ENCODE measurements at regions not wholly inside any gene's neighbourhood (a gene's known extent, or its start where the extent isn't known, plus 50 kb on each side); places are given as distances from the start of the nearest gene placed in this dataset.
A peak's percentile ranks its signal among the peaks of the same experiment; 100 is the strongest.
"Not testable (repeated sequence)": the region's sequence is repeated elsewhere in the genome, so short reads cannot be mapped to it uniquely, and the experiment has no call there.

DNA sequence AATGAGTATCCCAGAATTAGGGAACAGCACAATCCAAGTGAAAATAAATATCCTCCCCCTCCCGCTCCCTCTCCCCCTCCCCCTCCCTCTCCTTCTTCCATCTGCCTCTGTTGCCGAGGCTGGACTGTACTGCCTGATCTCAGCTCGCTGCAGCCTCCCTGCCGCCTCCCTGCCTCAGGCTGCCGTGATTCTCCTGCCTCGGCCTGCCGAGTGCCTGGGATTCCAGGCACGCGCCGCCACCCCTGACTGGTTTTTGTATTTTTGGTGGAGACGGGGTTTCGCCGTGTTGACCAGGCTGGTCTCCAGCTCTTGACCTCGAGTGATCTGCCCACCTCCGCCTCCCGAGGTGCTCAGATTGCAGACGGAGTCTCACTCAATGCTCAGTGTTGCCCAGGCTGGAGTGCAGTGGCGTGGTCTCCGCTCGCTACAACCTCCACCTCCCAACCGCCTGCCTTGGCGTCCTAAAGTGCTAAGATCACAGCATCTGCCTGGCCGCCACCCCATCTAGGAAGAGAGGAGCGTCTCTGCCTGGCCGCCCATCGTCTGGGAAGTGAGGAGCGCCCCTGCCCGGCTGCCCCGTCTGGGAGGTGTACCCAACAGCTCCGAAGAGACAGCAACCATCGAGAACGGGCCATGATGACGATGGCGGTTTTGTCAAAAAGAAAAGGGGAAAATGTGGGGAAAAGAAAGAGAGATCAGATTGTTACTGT is 178.9 kb upstream of the IPO5 start:
- H3K9me3 Mint-ChIP-seq = peaks cover 0 to 15% (median 2%) of the 10 kb centered on the region in 7 donors
- H3K36me3 Mint-ChIP-seq; H3K27me3 ChIP-seq (ENCODE audit: control insufficient read depth, insufficient read depth, low read length); H3K9me3 ChIP-seq (ENCODE audit: control insufficient read depth in 2 of 2, low read length in 2 of 2); H3K27ac ChIP-seq (ENCODE audit: insufficient read depth, low read length, poor library complexity, severe bottlenecking); DNase-seq; ATAC-seq (ENCODE audit: low read depth in 2 of 2); H3K4me3 ChIP-seq (ENCODE audit: low read depth, low read length); H3K27me3 Mint-ChIP-seq; H3K4me1 ChIP-seq (ENCODE audit: control insufficient read depth, insufficient read depth, low read length, poor library complexity, severe bottlenecking); H3K4me1 Mint-ChIP-seq; H3K36me3 ChIP-seq (ENCODE audit: control insufficient read depth, insufficient read depth, low read length); H3K4me3 Mint-ChIP-seq; H3K27ac Mint-ChIP-seq: not testable (repeated sequence)

DNA sequence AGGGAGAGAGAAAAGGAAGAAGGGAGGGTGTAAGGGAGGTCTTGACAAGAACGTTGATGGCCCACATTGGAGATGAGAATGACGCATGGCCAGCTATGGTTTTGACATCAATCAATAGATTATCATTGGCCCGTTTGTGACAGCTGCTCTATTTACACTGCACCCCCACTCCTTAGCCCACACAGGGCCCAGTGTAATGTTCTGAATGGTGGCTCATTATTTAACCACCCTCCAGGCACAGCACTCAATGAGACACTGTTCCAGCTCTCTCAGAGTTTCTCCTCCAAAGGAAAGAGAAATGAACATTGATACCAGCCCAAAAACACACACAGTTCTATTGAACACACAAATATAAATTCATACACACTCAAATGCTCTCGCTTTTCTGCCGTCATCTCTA is 173.0 kb upstream of the IPO5 start:
- Histone ChIP-seq H3K4me1 (ENCODE audit: control insufficient read depth, insufficient read depth, low read length, poor library complexity, severe bottlenecking) (no peaks in the 10 kb centered on the region), H3K27me3 (ENCODE audit: control insufficient read depth, insufficient read depth, low read length) (no peaks in the 10 kb centered on the region), H3K4me3 (ENCODE audit: low read depth, low read length) (no peak overlapping the region), H3K36me3 (ENCODE audit: control insufficient read depth, insufficient read depth, low read length) (no peaks in the 10 kb centered on the region), H3K27ac (ENCODE audit: insufficient read depth, low read length, poor library complexity, severe bottlenecking) (no peak overlapping the region), H3K9me3 (ENCODE audit: control insufficient read depth in 2 of 2, low read length in 2 of 2) (no peaks in the 10 kb centered on the region)
- DNase-seq = no peak
- peaks cover 0 to 15% (median 4%) of the 10 kb centered on the region in 7 donors for H3K9me3 Mint-ChIP-seq
- no peaks in the 10 kb centered on the region for H3K36me3 Mint-ChIP-seq
- no peak for ATAC-seq (ENCODE audit: low read depth in 2 of 2)
- H3K27ac Mint-ChIP-seq = no peak overlapping the region
- no peaks in the 10 kb centered on the region for H3K4me1 Mint-ChIP-seq
- H3K27me3 Mint-ChIP-seq = peaks cover 4% of the 10 kb centered on the region
- no peak overlapping the region for H3K4me3 Mint-ChIP-seq

DNA sequence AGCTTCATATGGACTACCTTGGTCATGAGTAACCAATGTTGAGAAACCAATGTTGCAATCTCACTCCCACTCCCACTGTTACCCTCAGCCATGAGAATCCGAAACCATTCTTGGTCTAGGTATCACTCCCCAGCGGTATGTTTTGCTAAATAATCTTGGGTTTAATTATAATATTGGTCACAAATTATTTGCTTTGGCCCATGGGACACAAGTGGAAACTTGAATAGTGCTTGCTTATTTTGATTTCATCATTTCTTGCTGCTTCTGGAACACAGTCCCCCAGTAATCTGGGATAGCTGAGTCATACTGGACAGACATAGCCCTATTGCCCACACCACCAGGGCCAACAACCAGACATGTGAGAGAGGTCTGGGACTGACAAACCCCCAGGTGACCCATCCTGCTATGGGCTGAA is 171.6 kb upstream of the IPO5 start:
- Histone ChIP-seq H3K27me3 (ENCODE audit: control insufficient read depth, insufficient read depth, low read length) (no peaks in the 10 kb centered on the region), H3K4me3 (ENCODE audit: low read depth, low read length) (no peak overlapping the region), H3K4me1 (ENCODE audit: control insufficient read depth, insufficient read depth, low read length, poor library complexity, severe bottlenecking) (no peaks in the 10 kb centered on the region), H3K9me3 (ENCODE audit: control insufficient read depth in 2 of 2, low read length in 2 of 2) (no peaks in the 10 kb centered on the region), H3K27ac (ENCODE audit: insufficient read depth, low read length, poor library complexity, severe bottlenecking) (no peak overlapping the region), H3K36me3 (ENCODE audit: control insufficient read depth, insufficient read depth, low read length) (no peaks in the 10 kb centered on the region)
- no peak for DNase-seq
- H3K27ac Mint-ChIP-seq = no peak overlapping the region
- ATAC-seq (ENCODE audit: low read depth in 2 of 2) = no peak
- no peak overlapping the region for H3K4me3 Mint-ChIP-seq
- H3K9me3 Mint-ChIP-seq = peaks cover 0 to 11% (median 4%) of the 10 kb centered on the region in 7 donors
- H3K4me1 Mint-ChIP-seq = no peaks in the 10 kb centered on the region
- peaks cover 8% of the 10 kb centered on the region for H3K27me3 Mint-ChIP-seq
- no peaks in the 10 kb centered on the region for H3K36me3 Mint-ChIP-seq

DNA sequence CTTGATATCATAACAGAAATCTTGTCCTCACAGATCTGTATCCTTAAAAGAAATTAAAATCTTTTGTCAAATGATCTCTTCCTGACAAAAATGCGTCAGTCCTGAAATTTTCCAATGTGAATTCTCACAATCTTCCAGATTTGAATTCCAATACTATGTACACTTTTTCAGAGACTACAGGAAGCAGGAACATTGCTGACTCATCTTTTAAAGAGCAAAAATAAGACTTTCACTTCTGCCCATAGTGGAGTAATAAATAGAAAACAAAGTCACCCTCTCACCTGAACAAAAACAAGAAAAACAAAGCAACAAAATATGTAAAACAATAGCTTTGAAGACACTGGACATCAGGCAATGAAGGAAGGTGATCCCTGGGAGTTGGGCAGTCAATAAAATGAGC is 167.0 kb upstream of the IPO5 start:
- Histone ChIP-seq H3K27ac (ENCODE audit: insufficient read depth, low read length, poor library complexity, severe bottlenecking) (no peak overlapping the region), H3K4me3 (ENCODE audit: low read depth, low read length) (no peak overlapping the region), H3K27me3 (ENCODE audit: control insufficient read depth, insufficient read depth, low read length) (no peaks in the 10 kb centered on the region), H3K9me3 (ENCODE audit: control insufficient read depth in 2 of 2, low read length in 2 of 2) (peaks cover 0 to 2% of the 10 kb centered on the region in 2 experiments), H3K4me1 (ENCODE audit: control insufficient read depth, insufficient read depth, low read length, poor library complexity, severe bottlenecking) (no peaks in the 10 kb centered on the region), H3K36me3 (ENCODE audit: control insufficient read depth, insufficient read depth, low read length) (no peaks in the 10 kb centered on the region)
- no peaks in the 10 kb centered on the region for H3K4me1 Mint-ChIP-seq
- H3K27me3 Mint-ChIP-seq = peaks cover 4% of the 10 kb centered on the region
- no peak for DNase-seq
- ATAC-seq (ENCODE audit: low read depth in 2 of 2) = no peak
- peaks cover 2 to 25% (median 4%) of the 10 kb centered on the region in 7 donors for H3K9me3 Mint-ChIP-seq
- H3K4me3 Mint-ChIP-seq = no peak overlapping the region
- H3K27ac Mint-ChIP-seq = peak overlapping the region in 1 of 3 donors; percentile 9
- no peaks in the 10 kb centered on the region for H3K36me3 Mint-ChIP-seq

DNA sequence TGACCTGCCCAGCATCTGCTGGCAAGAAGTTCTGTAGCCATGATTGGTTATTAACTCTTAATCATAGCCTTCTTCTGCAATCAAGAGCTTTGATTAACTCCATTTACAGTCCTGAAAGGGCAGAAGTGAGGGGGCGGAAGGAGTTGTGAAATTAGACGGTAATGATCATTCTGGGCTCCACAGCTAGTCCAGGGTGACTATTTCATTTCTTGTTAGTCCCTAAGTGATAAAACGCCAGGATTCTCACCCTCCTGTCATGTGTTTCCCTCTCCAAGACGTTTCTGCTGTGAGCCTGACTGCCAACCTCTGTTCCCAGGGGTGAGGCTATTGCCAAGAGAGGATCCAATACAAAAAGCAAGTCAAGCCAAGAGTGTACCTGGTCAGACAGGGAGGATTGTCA is 155.9 kb upstream of the IPO5 start:
- Mint-ChIP-seq H3K9me3 (peaks cover 0 to 35% (median 14%) of the 10 kb centered on the region in 7 donors), H3K27ac (no peak overlapping the region), H3K36me3 (no peaks in the 10 kb centered on the region), H3K27me3 (no peaks in the 10 kb centered on the region), H3K4me3 (no peak overlapping the region), H3K4me1 (no peaks in the 10 kb centered on the region)
- Histone ChIP-seq H3K36me3 (ENCODE audit: control insufficient read depth, insufficient read depth, low read length) (no peaks in the 10 kb centered on the region), H3K27me3 (ENCODE audit: control insufficient read depth, insufficient read depth, low read length) (peaks cover 2% of the 10 kb centered on the region), H3K27ac (ENCODE audit: insufficient read depth, low read length, poor library complexity, severe bottlenecking) (no peak overlapping the region), H3K4me1 (ENCODE audit: control insufficient read depth, insufficient read depth, low read length, poor library complexity, severe bottlenecking) (no peaks in the 10 kb centered on the region), H3K4me3 (ENCODE audit: low read depth, low read length) (no peak overlapping the region), H3K9me3 (ENCODE audit: control insufficient read depth in 2 of 2, low read length in 2 of 2) (peaks cover 0 to 19% of the 10 kb centered on the region in 2 experiments)
- DNase-seq (no peak), ATAC-seq (ENCODE audit: low read depth in 2 of 2) (no peak)

DNA sequence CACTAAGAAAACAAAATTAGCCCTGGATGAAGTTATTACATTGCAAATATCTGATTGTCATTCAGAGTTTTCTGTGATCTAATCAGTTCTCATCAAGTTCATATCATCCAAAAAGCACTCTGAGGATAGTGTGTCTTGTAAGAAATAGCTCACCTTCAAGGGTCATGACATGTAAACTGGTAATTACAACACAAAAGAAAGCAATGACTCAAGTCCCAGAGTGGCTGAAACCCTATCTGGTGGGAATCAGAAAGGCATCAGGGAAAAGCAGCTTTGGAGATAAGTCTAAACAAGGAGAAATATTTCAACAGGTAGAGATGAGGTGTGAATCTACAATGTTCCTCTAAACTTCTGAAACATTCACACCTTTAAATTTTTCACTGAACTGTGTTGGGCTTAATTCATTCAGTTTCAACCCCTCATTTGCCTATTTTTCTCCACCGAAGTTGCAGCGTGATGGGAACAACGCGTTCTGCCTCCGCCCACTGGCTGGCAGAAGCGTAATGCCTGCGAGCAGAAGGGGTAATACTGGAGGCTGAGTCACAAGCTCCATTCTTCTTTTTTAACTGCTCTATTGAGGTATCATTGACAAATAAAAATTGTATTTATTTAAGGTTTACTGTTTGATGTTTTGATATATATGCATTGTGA is 155.2 kb upstream of the IPO5 start:
- no peaks in the 10 kb centered on the region for H3K4me1 Mint-ChIP-seq
- peaks cover 2% of the 10 kb centered on the region for H3K27me3 ChIP-seq (ENCODE audit: control insufficient read depth, insufficient read depth, low read length)
- H3K27ac Mint-ChIP-seq = no peak overlapping the region
- H3K27me3 Mint-ChIP-seq = no peaks in the 10 kb centered on the region
- H3K4me1 ChIP-seq (ENCODE audit: control insufficient read depth, insufficient read depth, low read length, poor library complexity, severe bottlenecking) = no peaks in the 10 kb centered on the region
- DNase-seq = no peak
- no peak overlapping the region for H3K27ac ChIP-seq (ENCODE audit: insufficient read depth, low read length, poor library complexity, severe bottlenecking)
- H3K9me3 ChIP-seq (ENCODE audit: control insufficient read depth in 2 of 2, low read length in 2 of 2) = peaks cover 0 to 12% of the 10 kb centered on the region in 2 experiments
- peaks cover 0 to 30% (median 11%) of the 10 kb centered on the region in 7 donors for H3K9me3 Mint-ChIP-seq
- no peak for ATAC-seq (ENCODE audit: low read depth in 2 of 2)
- H3K4me3 ChIP-seq (ENCODE audit: low read depth, low read length) = no peak overlapping the region
- no peak overlapping the region for H3K4me3 Mint-ChIP-seq
- no peaks in the 10 kb centered on the region for H3K36me3 Mint-ChIP-seq
- H3K36me3 ChIP-seq (ENCODE audit: control insufficient read depth, insufficient read depth, low read length) = no peaks in the 10 kb centered on the region

DNA sequence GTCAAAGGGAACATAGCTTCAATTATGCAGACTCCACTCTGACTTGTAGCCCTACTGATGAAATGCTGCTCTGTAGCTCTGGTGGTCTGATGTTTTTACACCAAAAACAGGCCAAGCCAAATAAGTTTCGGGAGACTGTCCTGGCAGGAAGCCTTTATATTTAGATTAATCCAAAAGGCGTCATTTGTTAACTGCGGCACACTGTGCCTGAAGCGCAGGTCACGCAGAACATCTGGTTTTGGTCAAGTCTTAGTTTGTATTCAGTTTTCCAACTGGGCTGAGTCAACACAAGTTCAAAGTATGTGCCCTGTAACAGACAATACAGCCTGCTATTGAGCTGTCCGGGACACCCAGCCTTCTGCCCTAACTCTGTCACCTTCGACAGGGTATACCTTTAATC is 154.6 kb upstream of the IPO5 start:
- Histone ChIP-seq H3K27ac (ENCODE audit: insufficient read depth, low read length, poor library complexity, severe bottlenecking) (no peak overlapping the region), H3K4me3 (ENCODE audit: low read depth, low read length) (no peak overlapping the region), H3K27me3 (ENCODE audit: control insufficient read depth, insufficient read depth, low read length) (peaks cover 2% of the 10 kb centered on the region), H3K4me1 (ENCODE audit: control insufficient read depth, insufficient read depth, low read length, poor library complexity, severe bottlenecking) (no peaks in the 10 kb centered on the region), H3K36me3 (ENCODE audit: control insufficient read depth, insufficient read depth, low read length) (no peaks in the 10 kb centered on the region), H3K9me3 (ENCODE audit: control insufficient read depth in 2 of 2, low read length in 2 of 2) (peaks cover 0 to 7% of the 10 kb centered on the region in 2 experiments)
- H3K36me3 Mint-ChIP-seq = no peaks in the 10 kb centered on the region
- H3K4me3 Mint-ChIP-seq = no peak overlapping the region
- H3K27me3 Mint-ChIP-seq = no peaks in the 10 kb centered on the region
- no peaks in the 10 kb centered on the region for H3K4me1 Mint-ChIP-seq
- ATAC-seq (ENCODE audit: low read depth in 2 of 2) (no peak), DNase-seq (no peak)
- no peak overlapping the region for H3K27ac Mint-ChIP-seq
- peaks cover 0 to 27% (median 10%) of the 10 kb centered on the region in 7 donors for H3K9me3 Mint-ChIP-seq

DNA sequence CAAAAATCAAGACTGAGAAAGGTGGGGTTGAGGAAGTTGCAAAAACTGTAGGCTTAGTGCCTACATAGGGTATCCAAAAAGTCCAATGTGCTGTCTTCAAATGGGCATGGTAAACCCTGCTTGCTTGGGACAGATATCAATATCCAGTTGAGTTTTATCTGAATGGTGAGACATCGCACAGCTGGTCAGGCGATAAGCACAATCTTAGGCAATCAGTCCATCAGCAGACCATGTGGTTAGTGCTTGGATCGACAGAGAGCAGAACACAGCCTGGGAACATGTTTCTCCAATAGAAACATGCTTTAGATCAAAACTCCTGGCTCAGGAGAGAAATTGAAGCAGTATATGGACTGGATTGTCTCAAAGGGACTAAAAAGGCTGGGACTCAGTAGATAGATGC is 151.3 kb upstream of the IPO5 start:
- Histone ChIP-seq H3K9me3 (ENCODE audit: control insufficient read depth in 2 of 2, low read length in 2 of 2) (no peaks in the 10 kb centered on the region), H3K27me3 (ENCODE audit: control insufficient read depth, insufficient read depth, low read length) (peaks cover 2% of the 10 kb centered on the region), H3K4me3 (ENCODE audit: low read depth, low read length) (no peak overlapping the region), H3K27ac (ENCODE audit: insufficient read depth, low read length, poor library complexity, severe bottlenecking) (no peak overlapping the region), H3K4me1 (ENCODE audit: control insufficient read depth, insufficient read depth, low read length, poor library complexity, severe bottlenecking) (no peaks in the 10 kb centered on the region), H3K36me3 (ENCODE audit: control insufficient read depth, insufficient read depth, low read length) (no peaks in the 10 kb centered on the region)
- DNase-seq (no peak), ATAC-seq (ENCODE audit: low read depth in 2 of 2) (no peak)
- Mint-ChIP-seq H3K4me1 (no peaks in the 10 kb centered on the region), H3K4me3 (no peak overlapping the region), H3K27me3 (no peaks in the 10 kb centered on the region), H3K27ac (peak overlapping the region in 1 of 3 donors; percentile 76), H3K36me3 (no peaks in the 10 kb centered on the region), H3K9me3 (peaks cover 0 to 5% (median 4%) of the 10 kb centered on the region in 7 donors)

Measured in CD4-positive, CD25-positive, alpha-beta regulatory T cell (primary cell).